IPS DF 4.7 (cell line): ENCODE measurements at regions not wholly inside any gene's neighbourhood (a gene's known extent, or its start where the extent isn't known, plus 50 kb on each side); places are given as distances from the start of the nearest gene placed in this dataset.
"Not testable (repeated sequence)": the region's sequence is repeated elsewhere in the genome, so short reads cannot be mapped to it uniquely, and the experiment has no call there.

Experiments used
- DNase-seq: peaks from one replicate; pipeline ENCODE4 v3.0.0-alpha.2; 2013; ENCODE audit warnings: low spot score; ENCODE audit errors: extremely low read depth

- DNase-seq = not testable (repeated sequence)
Measured at GRCh38 chr6:60389094-60389493, 1896.9 kb downstream of the KHDRBS2 start.

GRCh38 chr6:60384614-60385013 lies 1901.4 kb downstream of the KHDRBS2 start:
- DNase-seq = not testable (repeated sequence)

GRCh38 chr6:60382771-60383170 lies 1903.3 kb downstream of the KHDRBS2 start:
- DNase-seq = not testable (repeated sequence)

- DNase-seq = not testable (repeated sequence)
Measured at GRCh38 chr6:60374078-60374477, 1911.9 kb downstream of the KHDRBS2 start.

- DNase-seq = not testable (repeated sequence)
Measured at GRCh38 chr6:60367800-60368199, 1918.2 kb downstream of the KHDRBS2 start.

GRCh38 chr6:60365901-60366300 lies 1920.1 kb downstream of the KHDRBS2 start:
- not testable (repeated sequence) for DNase-seq

GRCh38 chr6:60342411-60343008 lies 1943.5 kb downstream of the KHDRBS2 start:
- not testable (repeated sequence) for DNase-seq

- DNase-seq = peak; percentile 0
Measured at GRCh38 chr6:60338328-60339071, 1947.5 kb downstream of the KHDRBS2 start.

GRCh38 chr6:60335124-60335523 lies 1950.9 kb downstream of the KHDRBS2 start:
- not testable (repeated sequence) for DNase-seq

- DNase-seq = not testable (repeated sequence)
Measured at GRCh38 chr6:60333708-60334107, 1952.3 kb downstream of the KHDRBS2 start.

- DNase-seq = not testable (repeated sequence)
Measured at GRCh38 chr6:60308939-60309338, 1977.1 kb downstream of the KHDRBS2 start.
